ENCODE measurements at regions not wholly inside any gene's neighbourhood (a gene's known extent, or its start where the extent isn't known, plus 50 kb on each side); places are given as distances from the start of the nearest gene placed in this dataset.
A peak's percentile ranks its signal among the peaks of the same experiment; 100 is the strongest.

DNA sequence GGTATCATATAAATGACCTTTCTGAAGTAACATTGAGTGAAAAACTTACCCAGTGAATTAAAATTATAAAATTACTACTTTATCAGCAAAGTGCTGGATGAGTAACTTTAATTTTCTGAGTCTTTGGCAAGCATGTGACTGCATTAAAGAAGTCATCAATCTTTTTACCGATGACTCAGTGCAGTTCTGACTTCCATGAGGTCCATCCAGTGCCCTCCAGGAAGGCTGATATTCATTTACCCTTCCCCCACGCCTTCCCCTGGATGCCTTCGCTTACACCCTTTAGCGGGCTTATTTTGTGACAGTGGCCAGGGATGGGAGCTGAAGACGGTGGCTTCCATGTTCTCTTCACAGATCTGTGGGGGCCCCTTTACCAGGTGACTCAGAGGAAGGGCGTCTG is 572.9 kb upstream of the PFKP start:
- DNase-seq: no peak

DNA sequence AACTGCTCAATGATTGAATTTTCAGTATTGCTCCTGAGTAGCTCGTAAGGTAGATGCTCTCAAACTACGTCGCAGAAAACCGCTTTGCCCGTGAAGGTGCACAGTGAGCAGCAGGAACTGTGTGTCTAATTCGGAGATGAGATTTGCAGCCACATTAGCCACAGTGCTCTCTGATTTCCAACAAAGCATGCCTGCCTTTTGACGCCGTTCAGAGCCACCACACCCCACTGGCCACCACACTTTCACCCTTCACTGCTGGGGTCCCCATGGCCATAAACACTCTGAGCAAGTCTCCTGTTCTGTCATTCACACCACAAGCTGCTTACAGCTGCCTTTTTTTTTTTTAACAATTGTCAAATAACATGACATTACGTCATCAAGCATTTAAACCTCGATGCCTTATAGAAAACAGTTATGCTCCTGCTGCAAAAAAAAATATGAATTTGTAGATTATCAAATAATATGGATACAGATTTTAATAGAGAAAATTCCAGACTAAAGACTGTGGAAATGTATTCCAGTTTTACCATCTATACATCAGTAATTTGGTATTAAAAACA is 578.8 kb upstream of the PFKP start:
- no peak for DNase-seq

GRCh38 chr10:2487921-2488320 is 579.4 kb upstream of the PFKP start:
- no peak for DNase-seq

DNA sequence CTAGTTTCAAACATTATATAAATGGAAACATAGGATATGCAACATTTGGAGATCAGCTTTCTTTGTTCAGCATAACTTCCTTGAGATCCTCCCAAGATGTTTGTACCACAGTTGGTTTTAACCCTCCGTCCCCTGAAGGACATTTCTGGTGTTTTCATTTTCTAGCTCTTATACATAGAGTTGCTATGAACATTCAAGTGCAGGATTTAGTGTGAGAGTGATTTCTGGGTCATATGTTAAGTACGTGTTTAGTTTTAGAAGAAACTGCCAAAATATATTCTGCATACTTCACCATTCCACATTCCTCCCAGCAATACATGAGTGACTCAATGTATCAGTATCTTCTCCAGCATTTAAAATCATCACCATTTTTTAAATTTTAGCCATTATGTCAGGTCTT is 588.7 kb upstream of the PFKP start:
- no peak for DNase-seq

- peak; percentile 68 for DNase-seq
These were observed 590.4 kb upstream of the PFKP start for GRCh38 chr10:2476812-2477553.

GRCh38 chr10:2476218-2476811 is 591.0 kb upstream of the PFKP start:
- DNase-seq: no peak

GRCh38 chr10:2475711-2476217 is 591.6 kb upstream of the PFKP start:
- no peak for DNase-seq

GRCh38 chr10:2471811-2472210 is 595.5 kb upstream of the PFKP start:
- no peak for DNase-seq

DNA sequence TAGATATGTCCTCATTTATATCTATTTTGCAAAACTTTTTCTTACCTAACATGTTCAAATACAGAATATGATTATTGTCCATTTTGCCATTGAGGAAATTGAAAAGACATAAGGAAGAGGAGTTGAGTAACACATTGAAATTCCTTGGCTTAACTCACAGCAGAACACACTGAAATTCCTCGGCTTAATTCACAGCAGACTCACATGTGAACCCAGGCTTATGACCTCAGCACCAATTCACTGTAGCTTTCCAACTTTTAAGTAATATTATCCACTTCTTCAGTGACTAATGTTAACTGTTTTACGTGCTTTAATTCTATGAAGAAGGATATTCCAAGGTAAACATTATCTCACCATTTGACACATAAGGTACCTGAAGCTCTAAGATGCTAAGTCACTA is 597.5 kb upstream of the PFKP start:
- no peak for DNase-seq

- DNase-seq: no peak
These were observed 602.9 kb upstream of the PFKP start for GRCh38 chr10:2464483-2464882.

DNA sequence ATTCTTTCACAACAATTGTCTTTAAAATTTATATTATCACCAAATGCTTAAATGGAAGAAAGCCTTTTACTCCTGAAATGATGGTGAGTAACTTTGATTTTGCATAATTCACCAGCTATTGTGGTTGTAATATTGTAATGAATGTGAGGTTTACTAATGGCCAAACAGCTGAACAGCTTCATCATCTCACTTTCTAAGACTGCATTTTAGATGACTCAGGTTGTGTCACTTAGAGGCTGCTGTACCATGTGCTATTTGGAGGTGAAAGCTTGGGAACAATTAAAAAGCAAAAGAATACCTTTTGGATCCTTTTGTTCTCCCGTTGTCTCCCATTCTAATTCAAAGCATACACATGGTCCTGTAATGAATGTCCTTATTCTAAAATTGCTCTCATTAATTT is 604.0 kb upstream of the PFKP start:
- no peak for DNase-seq

- DNase-seq: no peak
These were observed 604.8 kb upstream of the PFKP start for GRCh38 chr10:2462581-2462980.

GRCh38 chr10:2460812-2461211 is 606.5 kb upstream of the PFKP start:
- no peak for DNase-seq

DNA sequence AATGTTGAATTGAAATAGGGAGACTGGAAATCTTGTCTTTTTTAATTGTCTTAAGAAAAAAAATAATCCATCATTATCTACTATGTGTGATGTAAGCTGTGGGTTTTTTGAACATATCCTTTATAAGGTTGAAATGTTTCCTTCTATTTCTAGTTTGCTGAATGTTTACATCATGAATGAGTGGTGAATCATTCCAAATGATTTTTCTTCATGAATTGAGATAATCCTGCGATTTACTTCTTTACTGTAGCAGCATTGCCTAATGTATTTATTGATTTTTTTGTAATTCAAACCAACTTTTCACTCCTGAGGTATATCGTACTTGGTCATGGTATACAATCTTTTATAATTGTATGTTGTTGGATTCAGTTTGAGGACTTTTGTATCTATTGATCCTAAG is 607.6 kb upstream of the PFKP start:
- DNase-seq: no peak

DNA sequence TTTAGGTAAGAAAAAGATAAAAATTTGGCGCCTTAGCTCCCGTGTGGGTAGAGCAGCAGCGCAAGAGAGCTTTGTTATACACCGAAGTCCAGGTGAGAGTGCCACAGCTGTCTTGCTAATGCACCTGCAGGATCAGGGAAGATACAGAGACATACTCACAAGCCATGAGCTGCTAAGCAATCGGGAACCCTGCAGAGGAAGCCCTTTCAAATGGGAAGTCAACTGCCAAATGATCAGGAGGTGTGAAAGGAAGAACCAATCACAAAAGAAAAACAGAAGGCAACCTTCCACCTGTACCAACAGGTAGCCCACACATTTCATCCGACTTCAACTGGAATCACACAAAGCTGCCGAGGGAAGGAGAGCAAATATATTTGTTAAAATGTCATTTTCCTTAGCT is 610.5 kb upstream of the PFKP start:
- no peak for DNase-seq

DNA sequence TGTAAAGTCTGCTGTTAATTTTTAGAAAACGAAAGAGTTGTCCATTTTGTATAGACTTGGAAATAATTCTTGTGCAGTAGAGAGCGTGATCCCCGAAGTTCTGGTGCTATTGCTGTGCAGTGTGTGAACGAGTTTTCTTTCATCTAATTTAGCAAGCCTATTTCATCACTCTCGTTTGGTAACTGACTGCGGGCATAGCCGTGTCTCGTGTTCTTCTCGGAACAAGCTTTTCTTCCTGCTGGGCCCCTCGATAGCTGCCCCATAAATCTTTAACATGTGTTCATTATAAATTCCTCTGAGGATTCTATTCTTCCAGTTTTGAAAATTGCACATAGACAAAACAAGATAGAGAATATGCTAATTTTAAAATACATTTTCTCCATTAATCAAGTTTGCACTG is 622.0 kb upstream of the PFKP start:
- DNase-seq: no peak

DNA sequence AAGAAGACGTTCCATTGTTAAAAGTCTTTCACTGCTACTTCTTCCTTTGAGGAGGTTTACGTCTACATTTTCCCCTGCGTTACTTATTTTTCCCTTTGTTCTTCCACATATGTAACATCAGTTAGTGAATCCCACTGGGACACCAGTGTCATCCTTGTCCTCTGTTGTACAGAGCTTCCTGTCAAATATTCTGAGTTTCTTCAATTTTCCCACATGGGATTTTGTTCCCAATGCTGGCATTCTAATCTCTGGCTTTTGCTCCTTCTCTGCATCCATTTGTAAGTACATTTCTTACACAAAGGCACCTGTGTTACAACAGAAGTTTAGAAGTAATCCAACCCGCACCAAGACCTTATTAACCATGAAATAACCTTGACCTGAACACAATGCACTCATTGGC is 627.4 kb upstream of the PFKP start:
- DNase-seq: no peak

- no peak for DNase-seq
These were observed 628.3 kb upstream of the PFKP start for GRCh38 chr10:2439000-2439399.

GRCh38 chr10:2438248-2438939 is 629.0 kb upstream of the PFKP start:
- DNase-seq: peak; percentile 32

- no peak for DNase-seq
These were observed 630.4 kb upstream of the PFKP start for GRCh38 chr10:2436933-2437332.

DNA sequence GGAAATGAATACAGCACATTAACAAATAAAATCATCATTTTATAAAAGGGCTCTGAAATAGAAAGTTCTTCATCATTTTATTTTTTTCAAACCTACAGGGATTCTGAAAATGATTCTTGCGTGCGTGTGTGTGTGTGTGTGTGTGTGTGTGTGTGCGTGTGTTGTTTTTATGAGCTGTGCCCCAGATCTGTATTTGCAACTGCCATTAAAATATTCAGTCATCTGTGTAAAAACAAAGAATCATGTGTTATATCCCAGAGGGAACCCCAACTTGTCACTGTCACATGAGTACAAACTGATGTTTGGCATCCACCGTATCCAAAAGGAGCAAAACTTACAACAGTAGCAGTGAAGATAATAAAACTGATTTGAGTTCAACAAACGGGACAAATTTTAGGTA is 635.4 kb upstream of the PFKP start:
- peak; percentile 54 for DNase-seq

DNA sequence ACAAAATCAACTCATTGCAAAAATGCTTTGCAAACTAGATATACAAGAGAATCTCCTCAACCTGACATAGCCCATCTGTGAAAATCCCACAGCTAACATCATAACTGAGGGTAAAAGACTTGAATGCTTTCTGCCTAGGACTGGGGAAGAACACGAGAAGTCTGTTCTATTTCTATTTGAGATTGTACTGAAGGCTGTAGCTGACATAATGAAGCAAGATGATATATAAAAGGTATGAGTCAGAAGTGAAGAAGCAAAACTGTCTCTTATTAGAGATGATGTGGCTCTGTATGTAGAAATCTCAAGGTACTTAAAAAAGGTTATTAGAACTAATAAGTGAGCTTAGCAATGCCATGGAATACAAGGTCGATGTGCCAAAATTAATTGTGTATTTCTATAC is 639.9 kb upstream of the PFKP start:
- DNase-seq: no peak

DNA sequence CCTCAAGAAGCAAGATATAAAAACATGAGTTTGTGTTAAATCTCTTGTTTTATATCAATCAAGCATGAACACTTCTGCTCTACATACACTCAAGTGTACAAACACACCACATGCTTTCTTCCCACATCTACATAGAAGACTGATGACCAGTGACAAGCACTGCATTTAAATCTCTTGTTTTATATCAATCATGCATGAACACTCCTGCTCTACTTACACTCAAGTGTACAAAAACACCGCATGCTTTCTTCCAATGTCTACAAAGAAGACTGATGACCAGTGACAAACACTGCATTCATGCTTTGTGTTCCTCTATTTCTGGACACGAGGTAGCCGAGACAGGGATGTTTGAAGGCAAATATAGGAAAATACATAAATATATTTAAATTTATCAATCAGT is 642.0 kb upstream of the PFKP start:
- DNase-seq: peak; percentile 74

DNA sequence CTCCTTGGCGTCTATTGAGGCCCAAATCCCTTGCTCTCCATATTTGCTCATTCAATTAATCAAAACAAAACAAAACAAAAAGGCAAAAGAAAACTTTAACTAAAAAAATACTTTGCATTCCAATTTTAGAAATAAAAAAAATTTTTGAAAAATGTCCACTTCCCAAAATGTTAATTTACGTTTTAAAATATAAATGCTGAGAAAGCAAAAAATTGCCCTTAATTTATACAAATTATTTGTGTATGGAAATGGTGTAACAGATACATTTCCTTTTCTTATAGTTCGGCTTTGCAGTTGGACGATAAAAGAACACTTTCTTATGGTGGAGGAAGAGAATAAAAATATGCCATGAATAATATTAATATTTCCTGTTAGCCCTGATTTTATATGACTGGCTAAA is 652.8 kb upstream of the PFKP start:
- no peak for DNase-seq

Data from retina (tissue), 1 donor.